ENCODE measurements at regions not wholly inside any gene's neighbourhood (a gene's known extent, or its start where the extent isn't known, plus 50 kb on each side); places are given as distances from the start of the nearest gene placed in this dataset.

DNA sequence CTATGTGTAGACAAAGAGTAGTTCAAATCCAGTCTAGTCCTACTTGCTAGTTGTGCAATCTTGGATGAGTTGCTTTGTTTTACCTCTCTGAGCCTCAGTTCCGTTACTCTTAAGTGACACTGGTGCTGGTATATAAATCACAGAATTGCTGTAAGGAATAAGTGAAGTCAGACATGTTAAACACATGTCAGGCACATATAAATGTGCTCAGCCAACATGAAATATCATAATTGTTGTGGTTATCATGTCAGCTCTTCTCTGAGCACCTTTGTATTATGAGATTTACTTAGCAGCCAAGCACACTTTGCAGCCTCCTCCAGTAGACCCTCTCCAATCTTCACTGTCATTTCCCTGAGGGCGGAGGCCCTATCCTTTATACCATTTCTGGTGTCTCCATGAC is 87.9 kb upstream of the PAK3 start:
- TF ChIP-seq POLR2A (IDR thresholded peaks at IDR 0.05): no peak
- TF ChIP-seq, protein P1, sequence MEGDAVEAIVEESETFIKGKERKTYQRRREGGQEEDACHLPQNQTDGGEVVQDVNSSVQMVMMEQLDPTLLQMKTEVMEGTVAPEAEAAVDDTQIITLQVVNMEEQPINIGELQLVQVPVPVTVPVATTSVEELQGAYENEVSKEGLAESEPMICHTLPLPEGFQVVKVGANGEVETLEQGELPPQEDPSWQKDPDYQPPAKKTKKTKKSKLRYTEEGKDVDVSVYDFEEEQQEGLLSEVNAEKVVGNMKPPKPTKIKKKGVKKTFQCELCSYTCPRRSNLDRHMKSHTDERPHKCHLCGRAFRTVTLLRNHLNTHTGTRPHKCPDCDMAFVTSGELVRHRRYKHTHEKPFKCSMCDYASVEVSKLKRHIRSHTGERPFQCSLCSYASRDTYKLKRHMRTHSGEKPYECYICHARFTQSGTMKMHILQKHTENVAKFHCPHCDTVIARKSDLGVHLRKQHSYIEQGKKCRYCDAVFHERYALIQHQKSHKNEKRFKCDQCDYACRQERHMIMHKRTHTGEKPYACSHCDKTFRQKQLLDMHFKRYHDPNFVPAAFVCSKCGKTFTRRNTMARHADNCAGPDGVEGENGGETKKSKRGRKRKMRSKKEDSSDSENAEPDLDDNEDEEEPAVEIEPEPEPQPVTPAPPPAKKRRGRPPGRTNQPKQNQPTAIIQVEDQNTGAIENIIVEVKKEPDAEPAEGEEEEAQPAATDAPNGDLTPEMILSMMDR (IDR thresholded peaks at IDR 0.05): no peak

Measured in ovary (tissue), 3 donors.